ENCODE measurements at regions not wholly inside any gene's neighbourhood (a gene's known extent, or its start where the extent isn't known, plus 50 kb on each side); places are given as distances from the start of the nearest gene placed in this dataset.

GRCh38 chr12:94845110-94845509 is 158.4 kb downstream of the NDUFA12 start:
- no peak for ATAC-seq
- intact Hi-C loops (cut with DNase I) = no loop called here

GRCh38 chr12:94844452-94844851 is 159.0 kb downstream of the NDUFA12 start:
- Histone ChIP-seq H3K27me3 (no peaks in the 10 kb centered on the region), H3K4me1 (no peaks in the 10 kb centered on the region), H3K4me3 (no peak overlapping the region), H3K9me3 (no peaks in the 10 kb centered on the region), H3K27ac (no peak overlapping the region), H3K36me3 (no peaks in the 10 kb centered on the region)
- no CpG with 5 or more reads among the region's 3 CpGs for WGBS (ENCODE audit: insufficient coverage, low coverage, low lambda C conversion rate, missing lambda C conversion rate)
- TF ChIP-seq POLR2A (IDR thresholded peaks at IDR 0.05) = no peak
- TF ChIP-seq CTCF (IDR thresholded peaks at IDR 0.05) = no peak
- intact Hi-C loops (cut with DNase I) = no loop called here
- DNase-seq = no peak
- ATAC-seq = no peak

More at GRCh38 chr12:94845110-94845509, 158.4 kb downstream of the NDUFA12 start:
- 83% methylated on average over 5 of the region's 8 CpGs for WGBS (ENCODE audit: insufficient coverage, low coverage, low lambda C conversion rate, missing lambda C conversion rate)
- TF ChIP-seq POLR2A (IDR thresholded peaks at IDR 0.05) (no peak), CTCF (IDR thresholded peaks at IDR 0.05) (no peak)
- no peaks in the 10 kb centered on the region for H3K27me3 ChIP-seq
- no peak for DNase-seq
- no peak overlapping the region for H3K4me3 ChIP-seq
- no peaks in the 10 kb centered on the region for H3K9me3 ChIP-seq
- no peaks in the 10 kb centered on the region for H3K4me1 ChIP-seq
- no peaks in the 10 kb centered on the region for H3K36me3 ChIP-seq
- H3K27ac ChIP-seq = no peak overlapping the region

- Histone ChIP-seq H3K27me3 (no peaks in the 10 kb centered on the region), H3K4me1 (peaks cover 0 to under 1% (median under 1%) of the 10 kb centered on the region in 4 donors), H3K9me3 (no peaks in the 10 kb centered on the region), H3K27ac (no peak overlapping the region), H3K36me3 (no peaks in the 10 kb centered on the region), H3K4me3 (no peak overlapping the region)
- intact Hi-C loops (cut with DNase I) = no loop called here
- DNase-seq (no peak), ATAC-seq (no peak)
- TF ChIP-seq CTCF (IDR thresholded peaks at IDR 0.05) = no peak
- no peak for TF ChIP-seq POLR2A (IDR thresholded peaks at IDR 0.05)
- 57% methylated on average over 5 of the region's 5 CpGs for WGBS (ENCODE audit: insufficient coverage, low coverage, low lambda C conversion rate, missing lambda C conversion rate)
Observed at GRCh38 chr12:94841904-94842610, 161.4 kb downstream of the NDUFA12 start.

- Histone ChIP-seq H3K4me3 (no peak overlapping the region), H3K4me1 (peaks cover 0 to 8% (median 4%) of the 10 kb centered on the region in 4 donors), H3K9me3 (no peaks in the 10 kb centered on the region), H3K36me3 (no peaks in the 10 kb centered on the region), H3K27me3 (no peaks in the 10 kb centered on the region), H3K27ac (no peak overlapping the region)
- ATAC-seq = no peak
- intact Hi-C loops (cut with DNase I) = no loop called here
- no peak for DNase-seq
- TF ChIP-seq CTCF (IDR thresholded peaks at IDR 0.05) = no peak
- TF ChIP-seq POLR2A (IDR thresholded peaks at IDR 0.05) = no peak
- 43% methylated on average over 3 of the region's 3 CpGs for WGBS (ENCODE audit: insufficient coverage, low coverage, low lambda C conversion rate, missing lambda C conversion rate)
Observed at GRCh38 chr12:94841177-94841576, 162.3 kb downstream of the NDUFA12 start.
